ENCODE measurements at regions not wholly inside any gene's neighbourhood (a gene's known extent, or its start where the extent isn't known, plus 50 kb on each side); places are given as distances from the start of the nearest gene placed in this dataset.

DNA sequence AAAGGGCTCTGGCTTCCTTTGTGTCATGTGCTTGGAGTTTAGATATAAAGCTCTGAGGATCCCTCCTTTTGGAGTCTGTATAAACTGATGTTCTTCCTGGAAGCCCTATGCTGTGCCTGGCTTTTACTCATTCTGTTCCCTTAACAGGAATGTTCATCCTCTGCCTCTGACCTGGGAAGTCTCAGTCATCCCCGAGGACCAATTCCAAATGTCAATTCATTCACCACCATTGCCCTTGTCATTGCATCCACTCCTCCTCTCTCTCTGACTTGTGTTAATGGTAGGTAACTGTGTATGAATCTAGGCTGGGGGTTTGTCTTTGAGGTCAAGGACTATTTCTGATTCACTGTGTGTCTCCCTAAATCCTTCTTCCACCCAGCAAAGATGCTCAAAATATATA lies 204.2 kb upstream of the CAMK1G start:
- DNase-seq = no peak
- no peak for ATAC-seq
- Histone ChIP-seq H3K9me3 (no peaks in the 10 kb centered on the region), H3K27ac (no peak overlapping the region), H3K4me3 (no peak overlapping the region), H3K4me1 (no peaks in the 10 kb centered on the region), H3K27me3 (ENCODE audit: low read depth) (no peaks in the 10 kb centered on the region), H3K36me3 (no peaks in the 10 kb centered on the region)
- TF ChIP-seq CTCF (IDR thresholded peaks at IDR 0.05) = no peak
- intact Hi-C loops (cut with DNase I) = no loop called here

DNA sequence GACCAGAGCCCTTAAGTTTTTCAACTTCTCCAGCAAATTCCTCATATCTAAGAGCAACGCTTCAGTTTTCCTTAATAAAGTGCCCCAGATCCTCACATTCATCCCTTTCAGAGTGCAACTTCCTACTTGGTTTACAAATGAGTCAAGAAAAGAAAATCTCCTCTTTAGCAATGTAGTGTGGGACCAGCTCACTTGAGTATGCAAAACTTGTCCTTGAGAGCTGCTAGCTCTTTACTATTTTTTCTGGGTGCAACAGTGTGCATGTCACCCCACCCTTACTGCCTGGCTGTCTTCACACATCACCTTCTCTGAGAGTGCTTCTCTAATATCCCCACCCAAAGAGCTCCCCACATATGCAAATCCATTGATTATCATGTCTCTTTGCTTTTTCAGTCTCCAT lies 203.1 kb upstream of the CAMK1G start:
- H3K9me3 ChIP-seq = no peaks in the 10 kb centered on the region
- intact Hi-C loops (cut with DNase I) = no loop called here
- no peak for DNase-seq

GRCh38 chr1:209382231-209383100 lies 201.0 kb upstream of the CAMK1G start:
- DNase-seq (no peak), ATAC-seq (no peak)
- H3K36me3 ChIP-seq = no peaks in the 10 kb centered on the region
- intact Hi-C loops (cut with DNase I) = no loop called here
- no peak for TF ChIP-seq CTCF (IDR thresholded peaks at IDR 0.05)
- H3K4me3 ChIP-seq = no peak overlapping the region
- H3K27ac ChIP-seq = no peak overlapping the region
- H3K4me1 ChIP-seq = no peaks in the 10 kb centered on the region
- H3K9me3 ChIP-seq = no peaks in the 10 kb centered on the region
- H3K27me3 ChIP-seq (ENCODE audit: low read depth) = no peaks in the 10 kb centered on the region

More for the DNA sequence above, 203.1 kb upstream of the CAMK1G start:
- no peak for TF ChIP-seq CTCF (IDR thresholded peaks at IDR 0.05)
- Histone ChIP-seq H3K4me3 (no peak overlapping the region), H3K4me1 (no peaks in the 10 kb centered on the region), H3K36me3 (no peaks in the 10 kb centered on the region), H3K27me3 (ENCODE audit: low read depth) (no peaks in the 10 kb centered on the region), H3K27ac (no peak overlapping the region)
- ATAC-seq = no peak

- intact Hi-C loops (cut with DNase I) = no loop called here
- no peaks in the 10 kb centered on the region for H3K4me1 ChIP-seq
- H3K9me3 ChIP-seq = no peaks in the 10 kb centered on the region
- no peak overlapping the region for H3K4me3 ChIP-seq
- no peak overlapping the region for H3K27ac ChIP-seq
- DNase-seq = no peak
- H3K27me3 ChIP-seq (ENCODE audit: low read depth) = no peaks in the 10 kb centered on the region
- ATAC-seq = no peak
- TF ChIP-seq CTCF (IDR thresholded peaks at IDR 0.05) = no peak
- H3K36me3 ChIP-seq = no peaks in the 10 kb centered on the region
Observed at GRCh38 chr1:209383422-209383821, 200.1 kb upstream of the CAMK1G start.

GRCh38 chr1:209383907-209384709 lies 199.4 kb upstream of the CAMK1G start:
- DNase-seq = no peak
- intact Hi-C loops (cut with DNase I) = no loop called here
- H3K27ac ChIP-seq = no peak overlapping the region
- no peaks in the 10 kb centered on the region for H3K27me3 ChIP-seq (ENCODE audit: low read depth)
- TF ChIP-seq CTCF (IDR thresholded peaks at IDR 0.05) = no peak
- no peaks in the 10 kb centered on the region for H3K9me3 ChIP-seq
- no peaks in the 10 kb centered on the region for H3K36me3 ChIP-seq
- ATAC-seq = peak in 1 of 2 donors; percentile 37
- no peaks in the 10 kb centered on the region for H3K4me1 ChIP-seq
- H3K4me3 ChIP-seq = no peak overlapping the region

Measured in lower lobe of right lung (tissue), 2 donors.